GM21423 (cell line): ENCODE measurements at regions not wholly inside any gene's neighbourhood (a gene's known extent, or its start where the extent isn't known, plus 50 kb on each side); places are given as distances from the start of the nearest gene placed in this dataset.
A peak's percentile ranks its signal among the peaks of the same experiment; 100 is the strongest.

Source experiments
- ATAC-seq: cut with Tn5 transposase; IDR thresholded peaks from one replicate; pipeline ENCODE4 v1.9.1; 2021; ENCODE audit warnings: mild to moderate bottlenecking, moderate library complexity; ENCODE audit not compliant: unreplicated experiment

- no peak for ATAC-seq
Measured at GRCh38 chr6:163804991-163805390, 390.5 kb downstream of the QKI start.

GRCh38 chr6:163802267-163802666 lies 387.7 kb downstream of the QKI start:
- no peak for ATAC-seq

- no peak for ATAC-seq
Measured at GRCh38 chr6:163797296-163797845, 382.9 kb downstream of the QKI start.

GRCh38 chr6:163793011-163793983 lies 378.8 kb downstream of the QKI start:
- peak; percentile 79 for ATAC-seq

GRCh38 chr6:163790266-163790840 lies 375.8 kb downstream of the QKI start:
- no peak for ATAC-seq

GRCh38 chr6:163789199-163789810 lies 374.8 kb downstream of the QKI start:
- ATAC-seq: no peak

- no peak for ATAC-seq
Measured at GRCh38 chr6:163786995-163787671, 372.6 kb downstream of the QKI start.

- ATAC-seq: peak; percentile 95
Measured at GRCh38 chr6:163782436-163783003, 368.0 kb downstream of the QKI start.

- no peak for ATAC-seq
Measured at GRCh38 chr6:163780994-163781393, 366.5 kb downstream of the QKI start.

- no peak for ATAC-seq
Measured at GRCh38 chr6:163779727-163780284, 365.3 kb downstream of the QKI start.

- no peak for ATAC-seq
Measured at GRCh38 chr6:163777716-163778115, 363.2 kb downstream of the QKI start.

GRCh38 chr6:163776906-163777686 lies 362.6 kb downstream of the QKI start:
- no peak for ATAC-seq

GRCh38 chr6:163776196-163776905 lies 361.8 kb downstream of the QKI start:
- no peak for ATAC-seq

- ATAC-seq: no peak
Measured at GRCh38 chr6:163775313-163775712, 360.8 kb downstream of the QKI start.

- ATAC-seq: no peak
Measured at GRCh38 chr6:163774485-163774884, 360.0 kb downstream of the QKI start.

- ATAC-seq: no peak
Measured at GRCh38 chr6:163773646-163774045, 359.1 kb downstream of the QKI start.

GRCh38 chr6:163772701-163773100 lies 358.2 kb downstream of the QKI start:
- ATAC-seq: no peak

- no peak for ATAC-seq
Measured at GRCh38 chr6:163771180-163771579, 356.7 kb downstream of the QKI start.

- ATAC-seq: no peak
Measured at GRCh38 chr6:163768905-163769304, 354.4 kb downstream of the QKI start.
